Caco-2 (cell line): ENCODE measurements at regions not wholly inside any gene's neighbourhood (a gene's known extent, or its start where the extent isn't known, plus 50 kb on each side); places are given as distances from the start of the nearest gene placed in this dataset.

Experiments
- BruUV-seq: library from RNA; stranded (reverse); fragments of 400-500 nt; replicated peaks from 2 replicates; lab custom pipeline; 2021; lab: Mats Ljungman, UMichigan
- CTCF ChIA-PET: fragments of 300-600 bp; sonication (Branson Sonifier 250); formaldehyde crosslinking; loops from one replicate; lab custom pipeline; 2022; ENCODE audit warnings: antibody characterized with exemption; lab: Charles Lee
- POLR2A ChIA-PET: fragments of 300-600 bp; sonication (Branson Sonifier 250); formaldehyde crosslinking; loops from one replicate; lab custom pipeline; 2022; ENCODE audit warnings: antibody characterized with exemption; lab: Charles Lee
- DNase-seq, 2 experiments: peaks; one replicate each; pipeline versions ENCODE4 v3.0.0 to v3.0.0-alpha.2; 2020 to 2022
- H3K27me3 ChIP-seq: replicated peaks from 2 replicates; pipeline ENCODE4 v1.6.0; 2011; ENCODE audit warnings: low read length; ENCODE audit not compliant: control insufficient read depth, insufficient read depth
- H3K36me3 ChIP-seq: 2 replicates; pipeline ENCODE4 v1.5.1; 2011; ENCODE audit warnings: low read length; ENCODE audit not compliant: control insufficient read depth, insufficient read depth
- H3K4me1 ChIP-seq: fragments of 250-450 bp; sonication (Bioruptor Pico); 2 replicates; pipeline ENCODE4 v1.5.1; 2020; ENCODE audit warnings: mild to moderate bottlenecking
- H3K4me3 ChIP-seq: 2 replicates; pipeline ENCODE4 v1.5.1; 2011; ENCODE audit warnings: low read depth, mild to moderate bottlenecking, control low read depth, low read length
- H3K9me3 ChIP-seq: fragments of 250-450 bp; sonication (Bioruptor Pico); 2 replicates; pipeline ENCODE4 v1.5.1; 2020; ENCODE audit warnings: mild to moderate bottlenecking, moderate library complexity
- H3K27ac Mint-ChIP-seq: one replicate; pipeline ENCODE4 v1.8.0; 2022; ENCODE audit warnings: mixed read lengths; ENCODE audit not compliant: unreplicated experiment
- H3K27me3 Mint-ChIP-seq: one replicate; pipeline ENCODE4 v1.8.0; 2022; ENCODE audit warnings: mixed read lengths; ENCODE audit not compliant: insufficient read depth, unreplicated experiment
- H3K36me3 Mint-ChIP-seq: one replicate; pipeline ENCODE4 v1.8.0; 2022; ENCODE audit warnings: mild to moderate bottlenecking, mixed read lengths; ENCODE audit not compliant: insufficient read depth, unreplicated experiment
- H3K4me1 Mint-ChIP-seq: one replicate; pipeline ENCODE4 v1.8.0; 2022; ENCODE audit warnings: low read depth, mixed read lengths; ENCODE audit not compliant: unreplicated experiment
- H3K4me3 Mint-ChIP-seq: one replicate; pipeline ENCODE4 v1.8.0; 2022; ENCODE audit warnings: mild to moderate bottlenecking, moderate library complexity, mixed read lengths; ENCODE audit not compliant: unreplicated experiment
- H3K9me3 Mint-ChIP-seq: one replicate; pipeline ENCODE4 v1.8.0; 2022; ENCODE audit warnings: mixed read lengths; ENCODE audit not compliant: unreplicated experiment
- CTCF ChIP-seq, 2 experiments: fragments of 200-600 bp in 1 of 2; IDR thresholded peaks; 1 replicate in 1 of 2; 2 replicates in 1 of 2; pipeline versions ENCODE4 v1.5.1 to v1.8.0; 2011 to 2022; ENCODE audit warnings: antibody characterized with exemption in 1 of 2, control low read depth in 1 of 2, inconsistent platforms in 1 of 2, low read depth in 1 of 2, low read length in 1 of 2, mild to moderate bottlenecking in 1 of 2, moderate library complexity in 1 of 2; ENCODE audit not compliant: insufficient read depth in 1 of 2, severe bottlenecking in 1 of 2, unreplicated experiment in 1 of 2
- intact Hi-C: fragments of 100-400 bp; cut with micrococcal nuclease; formaldehyde crosslinking; loops from one replicate; pipeline ENCODE4 v1.10.0; 2022; ENCODE audit not compliant: unreplicated experiment

GRCh38 chr9:100639854-100640253 lies 62.0 kb downstream of the CAVIN4 start:
- H3K4me3 Mint-ChIP-seq = no peak overlapping the region
- BruUV-seq = no TSS peak

GRCh38 chr9:100640447-100641050 lies 62.7 kb downstream of the CAVIN4 start:
- no peak for DNase-seq

More at GRCh38 chr9:100639854-100640253, 62.0 kb downstream of the CAVIN4 start:
- Histone ChIP-seq H3K36me3 (no peaks in the 10 kb centered on the region), H3K4me3 (no peak overlapping the region), H3K4me1 (no peaks in the 10 kb centered on the region), H3K9me3 (no peaks in the 10 kb centered on the region), H3K27me3 (no peaks in the 10 kb centered on the region)
- TF ChIP-seq CTCF (IDR thresholded peaks at IDR 0.05; ENCODE audit: insufficient read depth in 1 of 2, low read depth in 1 of 2, low read length in 1 of 2, severe bottlenecking in 1 of 2, unreplicated experiment in 1 of 2) = no peak
- ChIA-PET POLR2A (no interaction called here), CTCF (no interaction called here)
- peaks cover 4% of the 10 kb centered on the region for H3K36me3 Mint-ChIP-seq
- intact Hi-C loops = no loop called here
- peaks cover 13% of the 10 kb centered on the region for H3K27me3 Mint-ChIP-seq
- H3K27ac Mint-ChIP-seq = no peak overlapping the region
- no peak for DNase-seq
- no peaks in the 10 kb centered on the region for H3K4me1 Mint-ChIP-seq
- H3K9me3 Mint-ChIP-seq = peaks cover 10% of the 10 kb centered on the region

GRCh38 chr9:100641166-100641565 lies 63.3 kb downstream of the CAVIN4 start:
- Histone ChIP-seq H3K27me3 (no peaks in the 10 kb centered on the region), H3K36me3 (no peaks in the 10 kb centered on the region), H3K4me1 (no peaks in the 10 kb centered on the region), H3K9me3 (no peaks in the 10 kb centered on the region), H3K4me3 (no peak overlapping the region)
- no peaks in the 10 kb centered on the region for H3K4me1 Mint-ChIP-seq
- H3K4me3 Mint-ChIP-seq = no peak overlapping the region
- DNase-seq = no peak
- H3K36me3 Mint-ChIP-seq = peaks cover 4% of the 10 kb centered on the region
- ChIA-PET CTCF (no interaction called here), POLR2A (no interaction called here)
- BruUV-seq = no TSS peak
- H3K9me3 Mint-ChIP-seq = peaks cover 10% of the 10 kb centered on the region
- intact Hi-C loops = no loop called here
- H3K27ac Mint-ChIP-seq = no peak overlapping the region
- TF ChIP-seq CTCF (IDR thresholded peaks at IDR 0.05; ENCODE audit: insufficient read depth in 1 of 2, low read depth in 1 of 2, low read length in 1 of 2, severe bottlenecking in 1 of 2, unreplicated experiment in 1 of 2) = no peak
- peaks cover 9% of the 10 kb centered on the region for H3K27me3 Mint-ChIP-seq

More at GRCh38 chr9:100640447-100641050, 62.7 kb downstream of the CAVIN4 start:
- intact Hi-C loops = no loop called here
- no TSS peak for BruUV-seq
- Histone ChIP-seq H3K36me3 (no peaks in the 10 kb centered on the region), H3K4me1 (no peaks in the 10 kb centered on the region), H3K9me3 (no peaks in the 10 kb centered on the region), H3K27me3 (no peaks in the 10 kb centered on the region), H3K4me3 (no peak overlapping the region)
- Mint-ChIP-seq H3K4me3 (no peak overlapping the region), H3K27me3 (peaks cover 9% of the 10 kb centered on the region), H3K9me3 (peaks cover 10% of the 10 kb centered on the region), H3K4me1 (no peaks in the 10 kb centered on the region), H3K27ac (no peak overlapping the region), H3K36me3 (peaks cover 4% of the 10 kb centered on the region)
- TF ChIP-seq CTCF (IDR thresholded peaks at IDR 0.05; ENCODE audit: insufficient read depth in 1 of 2, low read depth in 1 of 2, low read length in 1 of 2, severe bottlenecking in 1 of 2, unreplicated experiment in 1 of 2) = no peak
- ChIA-PET POLR2A (no interaction called here), CTCF (no interaction called here)
